ENCODE measurements at regions not wholly inside any gene's neighbourhood (a gene's known extent, or its start where the extent isn't known, plus 50 kb on each side); places are given as distances from the start of the nearest gene placed in this dataset.

GRCh38 chr16:79276501-79276900, 324.0 kb downstream of the MAF start (continued):
- TF ChIP-seq ZNF766 (CRISPR knock-in tag; IDR thresholded peaks at IDR 0.05; ENCODE audit: borderline replicate concordance) (no peak), ATF7 (IDR thresholded peaks at IDR 0.05) (peak; percentile 79), ATF7 (CRISPR knock-in tag; IDR thresholded peaks at IDR 0.05) (no peak), FOXO4 (CRISPR knock-in tag; conservative IDR thresholded peaks at IDR 0.05) (no peak)

GRCh38 chr16:79274264-79274663, 326.3 kb downstream of the MAF start:
- WGBS (ENCODE audit: low lambda C conversion rate), result 16% methylated on average over 4 of the region's 4 CpGs
- BruUV-seq (replicated peaks), result no TSS peak

More at GRCh38 chr16:79274264-79274663, 326.3 kb downstream of the MAF start:
- TF ChIP-seq HNF4A (CRISPR knock-in tag; IDR thresholded peaks at IDR 0.05), result 0 out of 2 replicates have a peak, but pooled peaks have one; percentile 19
- TF ChIP-seq CEBPG (CRISPR knock-in tag; IDR thresholded peaks at IDR 0.05), result peak; percentile 38; the same call in 1 of the 2 replicates
- TF ChIP-seq CEBPB (IDR thresholded peaks at IDR 0.05; ENCODE audit: borderline replicate concordance, low read depth, low read length), result peak; percentile 91
- no peak for TF ChIP-seq PAWR (CRISPR knock-in tag; IDR thresholded peaks at IDR 0.05; ENCODE audit: borderline replicate concordance)
- TF ChIP-seq ZNF670 (CRISPR knock-in tag; IDR thresholded peaks at IDR 0.05; ENCODE audit: borderline replicate concordance), result no peak
- no peak for TF ChIP-seq ZBTB10 (CRISPR knock-in tag; IDR thresholded peaks at IDR 0.05; ENCODE audit: borderline replicate concordance)
- TF ChIP-seq ZNF263 (CRISPR knock-in tag; IDR thresholded peaks at IDR 0.05), result peak; percentile 32; the same call in 1 of the 2 replicates
- H3K36me3 ChIP-seq (replicated peaks in 1 of 2; ENCODE audit: control insufficient read depth in 1 of 2, insufficient read depth in 2 of 2, low read length in 2 of 2), result no peaks in the 10 kb centered on the region
- no peak overlapping the region for H3K9ac ChIP-seq (ENCODE audit: insufficient read depth, low read depth, low read length)
- no peaks in the 10 kb centered on the region for H3K9me3 ChIP-seq (ENCODE audit: low read length)
- H4K20me1 ChIP-seq (ENCODE audit: insufficient read depth, low read length), result no peaks in the 10 kb centered on the region
- no peak overlapping the region for H3K27ac ChIP-seq (ENCODE audit: extremely low read length, insufficient read depth, low read length)
- no peaks in the 10 kb centered on the region for H3K4me1 ChIP-seq (ENCODE audit: insufficient read depth, low read length)
- H3K79me2 ChIP-seq (ENCODE audit: insufficient read depth, low read length), result no peaks in the 10 kb centered on the region
- H2AFZ ChIP-seq (ENCODE audit: low read length), result no peak overlapping the region
- no peak for ATAC-seq
- no peak overlapping the region for H3K4me3 ChIP-seq (replicated peaks in 1 of 3; ENCODE audit: insufficient read depth in 1 of 3, low read depth in 2 of 3, low read length in 3 of 3)
- in situ Hi-C loops (cut with HindIII; ENCODE audit: extremely low pct_ligation_motif_present, low pct_unique_long_range_greater_than_20kb) (no loop called here), intact Hi-C loops (cut with micrococcal nuclease; ENCODE audit: unreplicated experiment) (no loop called here)
- ChIA-PET CTCF (ENCODE audit: low intra/inter-chr PET ratio, low total read pairs) (no interaction called here), POLR2A (no interaction called here)
- H3K4me2 ChIP-seq (ENCODE audit: low read depth, low read length), result no peak overlapping the region
- FAIRE-seq, result no peak
- no peak for DNase-seq (ENCODE audit: low spot score)
- peaks cover 0 to 5% of the 10 kb centered on the region in 2 experiments; a peak in 1 of 5 replicates for H3K27me3 ChIP-seq (ENCODE audit: control insufficient read depth in 1 of 2, insufficient read depth in 2 of 2, low read length in 2 of 2)
